SK-N-DZ (cell line): ENCODE measurements at regions not wholly inside any gene's neighbourhood (a gene's known extent, or its start where the extent isn't known, plus 50 kb on each side); places are given as distances from the start of the nearest gene placed in this dataset.

ENCODE experiments used
- DNase-seq: peaks from one replicate; pipeline ENCODE4 v3.0.0-alpha.2; 2015; ENCODE audit warnings: low spot score

GRCh38 chr10:57023626-57024025, 662.6 kb upstream of the ZWINT start:
- DNase-seq, result no peak

- no peak for DNase-seq
Observed at GRCh38 chr10:57018452-57018851, 657.4 kb upstream of the ZWINT start.

GRCh38 chr10:57017356-57018037, 656.4 kb upstream of the ZWINT start:
- no peak for DNase-seq

- peak; percentile 17 for DNase-seq
Observed at GRCh38 chr10:57015595-57016318, 654.7 kb upstream of the ZWINT start.

- no peak for DNase-seq
Observed at GRCh38 chr10:57015187-57015586, 654.1 kb upstream of the ZWINT start.

- no peak for DNase-seq
Observed at GRCh38 chr10:57014758-57015157, 653.7 kb upstream of the ZWINT start.

- DNase-seq, result no peak
Observed at GRCh38 chr10:57008189-57008588, 647.1 kb upstream of the ZWINT start.

- no peak for DNase-seq
Observed at GRCh38 chr10:56991591-56992069, 630.6 kb upstream of the ZWINT start.

- DNase-seq, result no peak
Observed at GRCh38 chr10:56975513-56975912, 614.5 kb upstream of the ZWINT start.

- DNase-seq, result no peak
Observed at GRCh38 chr10:56973766-56974165, 612.7 kb upstream of the ZWINT start.

GRCh38 chr10:56943221-56943755, 582.2 kb upstream of the ZWINT start:
- DNase-seq, result no peak

GRCh38 chr10:56934515-56934914, 573.5 kb upstream of the ZWINT start:
- DNase-seq, result no peak

- DNase-seq, result no peak
Observed at GRCh38 chr10:56928714-56929113, 567.7 kb upstream of the ZWINT start.

- DNase-seq, result no peak
Observed at GRCh38 chr10:56927701-56928100, 566.6 kb upstream of the ZWINT start.

GRCh38 chr10:56920601-56921261, 559.7 kb upstream of the ZWINT start:
- no peak for DNase-seq

GRCh38 chr10:56912043-56912442, 551.0 kb upstream of the ZWINT start:
- no peak for DNase-seq

GRCh38 chr10:56905051-56905450, 544.0 kb upstream of the ZWINT start:
- DNase-seq, result no peak

GRCh38 chr10:56902554-56902953, 541.5 kb upstream of the ZWINT start:
- DNase-seq, result no peak

- no peak for DNase-seq
Observed at GRCh38 chr10:56895306-56895705, 534.2 kb upstream of the ZWINT start.

GRCh38 chr10:56881218-56881617, 520.2 kb upstream of the ZWINT start:
- DNase-seq, result no peak

- no peak for DNase-seq
Observed at GRCh38 chr10:56880606-56881005, 519.5 kb upstream of the ZWINT start.

GRCh38 chr10:56874950-56875349, 513.9 kb upstream of the ZWINT start:
- peak; percentile 66 for DNase-seq
